GM12878 (cell line): ENCODE measurements at regions not wholly inside any gene's neighbourhood (a gene's known extent, or its start where the extent isn't known, plus 50 kb on each side); places are given as distances from the start of the nearest gene placed in this dataset.

Experiments
- ATAC-seq: fragments of 200-7000 bp; cut with Tn5 transposase; 3 replicates; pipeline ENCODE4 v1.9.1; 2020; ENCODE audit warnings: mild to moderate bottlenecking, moderate library complexity
- BruUV-seq: library from RNA; stranded (reverse); fragments of 400-500 nt; replicated peaks from 2 replicates; lab custom pipeline; 2021; lab: Mats Ljungman, UMichigan
- CTCF ChIA-PET: fragments of 300-600 bp; sonication (Branson Sonifier 250); formaldehyde crosslinking; extraction: SDS; loops from one replicate; lab custom pipeline; 2021; ENCODE audit warnings: inconsistent platforms; lab: Yijun Ruan, JAX
- POLR2A ChIA-PET: fragments of 350-600 bp; formaldehyde crosslinking; extraction: SDS; loops from one replicate; lab custom pipeline; 2021; ENCODE audit warnings: inconsistent platforms; lab: Charles Lee
- RAD21 ChIA-PET: fragments of 300-600 bp; sonication (Branson Sonifier 250); formaldehyde crosslinking; loops from one replicate; lab custom pipeline; 2023; ENCODE audit warnings: antibody characterized with exemption; ENCODE audit not compliant: unreplicated experiment; lab: Charles Lee
- SMC1A ChIA-PET: fragments of 300-600 bp; sonication (Branson Sonifier 250); formaldehyde crosslinking; loops from one replicate; lab custom pipeline; 2023; ENCODE audit not compliant: unreplicated experiment, uncharacterized antibody; lab: Charles Lee
- DNase-seq: peaks from one replicate; pipeline ENCODE4 v3.0.0-alpha.2; 2011; ENCODE audit warnings: low read depth, low spot score
- FAIRE-seq: peaks from 3 replicates; lab custom pipeline; 2011; peaks lifted over from hg19 to GRCh38; lab: Jason Lieb, UNC
- H2AFZ ChIP-seq: 2 replicates; pipeline ENCODE4 v1.6.0; 2011; ENCODE audit warnings: low read depth, low read length, control low read depth; ENCODE audit not compliant: control insufficient read depth
- H3K27ac ChIP-seq: 2 replicates; pipeline ENCODE4 v1.5.1; 2011; ENCODE audit warnings: control low read depth; ENCODE audit not compliant: control insufficient read depth, insufficient read depth
- H3K27me3 ChIP-seq, 2 experiments: replicated peaks in 1 of 2; 2 replicates each; pipeline versions ENCODE4 v1.6.0 to v1.6.1; 2011; ENCODE audit warnings: low read length in 1 of 2; ENCODE audit not compliant: control insufficient read depth in 2 of 2, insufficient read depth in 2 of 2
- H3K36me3 ChIP-seq, 2 experiments: 2 replicates each; pipeline ENCODE4 v1.5.1; 2011; ENCODE audit warnings: low read length in 1 of 2; ENCODE audit not compliant: control insufficient read depth in 2 of 2, insufficient read depth in 2 of 2
- H3K4me1 ChIP-seq: 2 replicates; pipeline ENCODE4 v1.6.1; 2011; ENCODE audit warnings: mild to moderate bottlenecking, low read length, moderate library complexity, mixed read lengths; ENCODE audit not compliant: control insufficient read depth, insufficient read depth
- H3K4me2 ChIP-seq: 2 replicates; pipeline ENCODE4 v1.6.0; 2011; ENCODE audit warnings: control low read depth; ENCODE audit not compliant: control insufficient read depth, insufficient read depth
- H3K4me3 ChIP-seq: fragments of 200-600 bp; sonication (generic); 2 replicates; pipeline ENCODE4 v1.5.1; 2016
- H3K79me2 ChIP-seq: 2 replicates; pipeline ENCODE4 v1.6.0; 2011; ENCODE audit warnings: low read length; ENCODE audit not compliant: control insufficient read depth, insufficient read depth
- H3K9ac ChIP-seq: 2 replicates; pipeline ENCODE4 v1.8.0; 2011; ENCODE audit warnings: low read length, control low read depth, mixed read lengths; ENCODE audit not compliant: control insufficient read depth, insufficient read depth
- H3K9me3 ChIP-seq: replicated peaks from 3 replicates; pipeline ENCODE4 v1.5.1; 2011; ENCODE audit warnings: mild to moderate bottlenecking, low read length; ENCODE audit not compliant: control insufficient read depth, insufficient read depth
- H4K20me1 ChIP-seq: 2 replicates; pipeline ENCODE4 v1.6.0; 2011; ENCODE audit not compliant: control insufficient read depth, insufficient read depth
- ATF7 ChIP-seq: fragments of 450-650 bp; IDR thresholded peaks from 2 replicates; pipeline ENCODE4 v1.6.1; 2016; ENCODE audit warnings: low read depth, mild to moderate bottlenecking
- BMI1 ChIP-seq: fragments of 450-650 bp; IDR thresholded peaks from 2 replicates; pipeline ENCODE4 v1.6.1; 2016; ENCODE audit warnings: mild to moderate bottlenecking, moderate library complexity, borderline replicate concordance
- CREM ChIP-seq: IDR thresholded peaks from 2 replicates; pipeline ENCODE4 v1.6.1; 2014; ENCODE audit warnings: antibody characterized with exemption, low read depth
- NFYA ChIP-seq: IDR thresholded peaks from 2 replicates; pipeline ENCODE4 v1.6.1; 2011; ENCODE audit warnings: low read depth, mild to moderate bottlenecking, low read length, improper control_type of control experiment, borderline replicate concordance
- RAD51 ChIP-seq: fragments of 450-650 bp; IDR thresholded peaks from 2 replicates; pipeline ENCODE4 v1.6.1; 2016; ENCODE audit warnings: moderate library complexity, mild to moderate bottlenecking, inconsistent platforms
- RBBP5 ChIP-seq: fragments of 200-600 bp; sonication (generic); conservative IDR thresholded peaks from 2 replicates; pipeline ENCODE4 v1.6.1; 2016
- RCOR1 ChIP-seq: conservative IDR thresholded peaks from 2 replicates; pipeline ENCODE4 v1.6.1; 2012; ENCODE audit warnings: low read depth, low read length, improper control_type of control experiment
- RUNX3 ChIP-seq: IDR thresholded peaks from 2 replicates; pipeline ENCODE4 v1.6.1; 2012; ENCODE audit warnings: low read length, inconsistent platforms
- SIN3A ChIP-seq: IDR thresholded peaks from 2 replicates; pipeline ENCODE4 v1.6.1; 2012; ENCODE audit warnings: low read depth, low read length, improper control_type of control experiment
- SPI1 ChIP-seq: IDR thresholded peaks from 2 replicates; pipeline ENCODE4 v1.6.1; 2011; ENCODE audit warnings: low read depth, mild to moderate bottlenecking, low read length, moderate library complexity, borderline replicate concordance; ENCODE audit not compliant: insufficient read depth
- TBL1XR1 ChIP-seq: IDR thresholded peaks from 2 replicates; pipeline ENCODE4 v1.6.1; 2012; ENCODE audit warnings: low read depth, low read length, improper control_type of control experiment
- TCF3 ChIP-seq: IDR thresholded peaks from 2 replicates; pipeline ENCODE4 v1.6.1; 2012; ENCODE audit warnings: low read depth, mild to moderate bottlenecking, low read length, borderline replicate concordance; ENCODE audit not compliant: insufficient read depth
- TCF7 ChIP-seq: IDR thresholded peaks from 2 replicates; pipeline ENCODE4 v1.6.1; 2014; ENCODE audit warnings: antibody characterized with exemption, borderline replicate concordance
- WRNIP1 ChIP-seq: IDR thresholded peaks from 2 replicates; pipeline ENCODE4 v1.6.1; 2011; ENCODE audit warnings: low read depth, low read length, improper control_type of control experiment, borderline replicate concordance
- WGBS: methylation state at CpG from one replicate; pipeline ENCODE4 v1.1.6; 2016; ENCODE audit warnings: low lambda C conversion rate; ENCODE audit not compliant: insufficient replicate concordance, insufficient coverage; ENCODE audit errors: missing lambda C conversion rate; 5-methylcytosine and 5-hydroxymethylcytosine counted together
- in situ Hi-C: fragments of 300-500 bp; cut with MboI; formaldehyde crosslinking; loops from 9 replicates; pipeline ENCODE4 v1.14.3; 2018; ENCODE audit warnings: mixed read lengths
- intact Hi-C: fragments of 100-400 bp; cut with micrococcal nuclease; formaldehyde crosslinking; loops from one replicate; pipeline ENCODE4 v1.14.2; 2022; ENCODE audit not compliant: unreplicated experiment
- TF ChIP-seq, protein P1 (sequence below): IDR thresholded peaks from 2 replicates; pipeline ENCODE4 v1.6.1; 2012; ENCODE audit warnings: low read length, inconsistent platforms
- TF ChIP-seq, protein P2 (sequence below): fragments of 450-650 bp; IDR thresholded peaks from 2 replicates; pipeline ENCODE4 v1.6.1; 2018; ENCODE audit warnings: mild to moderate bottlenecking, low read depth, moderate library complexity; ENCODE audit not compliant: partially characterized antibody
- TF ChIP-seq, protein P3 (sequence below): IDR thresholded peaks from 2 replicates; pipeline ENCODE4 v1.6.1; 2012; ENCODE audit warnings: low read depth, low read length, improper control_type of control experiment
- TF ChIP-seq, protein P4 (sequence below): IDR thresholded peaks from 2 replicates; pipeline ENCODE4 v1.6.1; 2012; ENCODE audit warnings: low read depth, low read length, improper control_type of control experiment
- TF ChIP-seq, protein P5 (sequence below): fragments of 450-650 bp; conservative IDR thresholded peaks from 2 replicates; pipeline ENCODE4 v1.6.1; 2017; ENCODE audit warnings: mild to moderate bottlenecking, moderate library complexity

DNA sequence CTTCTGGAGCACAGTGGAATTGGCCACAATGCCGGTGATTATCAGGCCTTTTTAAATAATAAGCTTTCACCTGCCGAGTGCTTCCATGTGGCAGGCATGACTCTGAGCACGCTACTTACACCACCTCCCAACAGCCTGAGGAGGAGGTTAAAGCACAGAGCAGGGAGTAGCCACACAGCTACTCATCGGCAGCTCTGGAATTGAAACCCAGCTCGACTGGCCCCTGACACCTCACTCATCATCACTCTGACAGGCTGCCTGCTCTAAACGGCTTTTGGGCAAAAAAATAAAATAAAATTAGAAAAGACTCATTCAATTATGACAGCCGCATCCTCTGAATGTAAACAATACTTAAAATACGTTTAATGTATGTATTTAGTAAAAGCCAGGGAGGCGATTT is 326.4 kb upstream of the NOCT start:
- no peaks in the 10 kb centered on the region for H4K20me1 ChIP-seq
- in situ Hi-C loops: loop anchor here (10.0 kb wide), 1 partner anchor 874 kb away; no protein-coding TSS in a partner anchor
- FAIRE-seq: no peak

More for the DNA sequence above, 326.4 kb upstream of the NOCT start:
- Histone ChIP-seq H3K9ac (no peak overlapping the region), H3K79me2 (no peaks in the 10 kb centered on the region), H3K4me2 (no peak overlapping the region), H3K9me3 (no peaks in the 10 kb centered on the region), H3K27me3 (peaks cover 0 to 3% of the 10 kb centered on the region in 2 experiments; a peak in 2 of 4 replicates), H3K27ac (no peak overlapping the region), H3K36me3 (no peaks in the 10 kb centered on the region), H2AFZ (no peak overlapping the region), H3K4me3 (no peak overlapping the region), H3K4me1 (no peaks in the 10 kb centered on the region)
- POLR2A ChIA-PET: no interaction called here
- BruUV-seq: no TSS peak
- no peak for DNase-seq
- ATAC-seq: no peak
- 44% methylated on average over 9 of the region's 9 CpGs for WGBS
- TF ChIP-seq, protein P1, sequence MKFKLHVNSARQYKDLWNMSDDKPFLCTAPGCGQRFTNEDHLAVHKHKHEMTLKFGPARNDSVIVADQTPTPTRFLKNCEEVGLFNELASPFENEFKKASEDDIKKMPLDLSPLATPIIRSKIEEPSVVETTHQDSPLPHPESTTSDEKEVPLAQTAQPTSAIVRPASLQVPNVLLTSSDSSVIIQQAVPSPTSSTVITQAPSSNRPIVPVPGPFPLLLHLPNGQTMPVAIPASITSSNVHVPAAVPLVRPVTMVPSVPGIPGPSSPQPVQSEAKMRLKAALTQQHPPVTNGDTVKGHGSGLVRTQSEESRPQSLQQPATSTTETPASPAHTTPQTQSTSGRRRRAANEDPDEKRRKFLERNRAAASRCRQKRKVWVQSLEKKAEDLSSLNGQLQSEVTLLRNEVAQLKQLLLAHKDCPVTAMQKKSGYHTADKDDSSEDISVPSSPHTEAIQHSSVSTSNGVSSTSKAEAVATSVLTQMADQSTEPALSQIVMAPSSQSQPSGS: no peak
- no peak for TF ChIP-seq TCF7
- TF ChIP-seq RCOR1: no peak
- TF ChIP-seq BMI1: no peak
- TF ChIP-seq RUNX3: no peak
- TF ChIP-seq WRNIP1: no peak
- no peak for TF ChIP-seq TBL1XR1
- no peak for TF ChIP-seq CREM
- TF ChIP-seq, protein P2, sequence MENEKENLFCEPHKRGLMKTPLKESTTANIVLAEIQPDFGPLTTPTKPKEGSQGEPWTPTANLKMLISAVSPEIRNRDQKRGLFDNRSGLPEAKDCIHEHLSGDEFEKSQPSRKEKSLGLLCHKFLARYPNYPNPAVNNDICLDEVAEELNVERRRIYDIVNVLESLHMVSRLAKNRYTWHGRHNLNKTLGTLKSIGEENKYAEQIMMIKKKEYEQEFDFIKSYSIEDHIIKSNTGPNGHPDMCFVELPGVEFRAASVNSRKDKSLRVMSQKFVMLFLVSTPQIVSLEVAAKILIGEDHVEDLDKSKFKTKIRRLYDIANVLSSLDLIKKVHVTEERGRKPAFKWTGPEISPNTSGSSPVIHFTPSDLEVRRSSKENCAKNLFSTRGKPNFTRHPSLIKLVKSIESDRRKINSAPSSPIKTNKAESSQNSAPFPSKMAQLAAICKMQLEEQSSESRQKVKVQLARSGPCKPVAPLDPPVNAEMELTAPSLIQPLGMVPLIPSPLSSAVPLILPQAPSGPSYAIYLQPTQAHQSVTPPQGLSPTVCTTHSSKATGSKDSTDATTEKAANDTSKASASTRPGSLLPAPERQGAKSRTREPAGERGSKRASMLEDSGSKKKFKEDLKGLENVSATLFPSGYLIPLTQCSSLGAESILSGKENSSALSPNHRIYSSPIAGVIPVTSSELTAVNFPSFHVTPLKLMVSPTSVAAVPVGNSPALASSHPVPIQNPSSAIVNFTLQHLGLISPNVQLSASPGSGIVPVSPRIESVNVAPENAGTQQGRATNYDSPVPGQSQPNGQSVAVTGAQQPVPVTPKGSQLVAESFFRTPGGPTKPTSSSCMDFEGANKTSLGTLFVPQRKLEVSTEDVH: no peak
- TF ChIP-seq SPI1: no peak
- TF ChIP-seq, protein P3, sequence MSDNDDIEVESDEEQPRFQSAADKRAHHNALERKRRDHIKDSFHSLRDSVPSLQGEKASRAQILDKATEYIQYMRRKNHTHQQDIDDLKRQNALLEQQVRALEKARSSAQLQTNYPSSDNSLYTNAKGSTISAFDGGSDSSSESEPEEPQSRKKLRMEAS: no peak
- TF ChIP-seq, protein P4, sequence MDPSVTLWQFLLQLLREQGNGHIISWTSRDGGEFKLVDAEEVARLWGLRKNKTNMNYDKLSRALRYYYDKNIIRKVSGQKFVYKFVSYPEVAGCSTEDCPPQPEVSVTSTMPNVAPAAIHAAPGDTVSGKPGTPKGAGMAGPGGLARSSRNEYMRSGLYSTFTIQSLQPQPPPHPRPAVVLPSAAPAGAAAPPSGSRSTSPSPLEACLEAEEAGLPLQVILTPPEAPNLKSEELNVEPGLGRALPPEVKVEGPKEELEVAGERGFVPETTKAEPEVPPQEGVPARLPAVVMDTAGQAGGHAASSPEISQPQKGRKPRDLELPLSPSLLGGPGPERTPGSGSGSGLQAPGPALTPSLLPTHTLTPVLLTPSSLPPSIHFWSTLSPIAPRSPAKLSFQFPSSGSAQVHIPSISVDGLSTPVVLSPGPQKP: no peak
- no peak for TF ChIP-seq NFYA
- TF ChIP-seq RAD51: no peak
- TF ChIP-seq, protein P5, sequence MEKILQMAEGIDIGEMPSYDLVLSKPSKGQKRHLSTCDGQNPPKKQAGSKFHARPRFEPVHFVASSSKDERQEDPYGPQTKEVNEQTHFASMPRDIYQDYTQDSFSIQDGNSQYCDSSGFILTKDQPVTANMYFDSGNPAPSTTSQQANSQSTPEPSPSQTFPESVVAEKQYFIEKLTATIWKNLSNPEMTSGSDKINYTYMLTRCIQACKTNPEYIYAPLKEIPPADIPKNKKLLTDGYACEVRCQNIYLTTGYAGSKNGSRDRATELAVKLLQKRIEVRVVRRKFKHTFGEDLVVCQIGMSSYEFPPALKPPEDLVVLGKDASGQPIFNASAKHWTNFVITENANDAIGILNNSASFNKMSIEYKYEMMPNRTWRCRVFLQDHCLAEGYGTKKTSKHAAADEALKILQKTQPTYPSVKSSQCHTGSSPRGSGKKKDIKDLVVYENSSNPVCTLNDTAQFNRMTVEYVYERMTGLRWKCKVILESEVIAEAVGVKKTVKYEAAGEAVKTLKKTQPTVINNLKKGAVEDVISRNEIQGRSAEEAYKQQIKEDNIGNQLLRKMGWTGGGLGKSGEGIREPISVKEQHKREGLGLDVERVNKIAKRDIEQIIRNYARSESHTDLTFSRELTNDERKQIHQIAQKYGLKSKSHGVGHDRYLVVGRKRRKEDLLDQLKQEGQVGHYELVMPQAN: no peak
- TF ChIP-seq ATF7: no peak
- no peak for TF ChIP-seq TCF3
- no peak for TF ChIP-seq RBBP5
- TF ChIP-seq SIN3A: no peak
- SMC1A ChIA-PET: interaction anchor here (1.6 kb wide), 1 partner anchor 9 kb away, joined by 8 read pairs; no protein-coding TSS in a partner anchor
- RAD21 ChIA-PET: interaction anchor here (1.0 kb wide), 1 partner anchor 9 kb away, joined by 3 read pairs; no protein-coding TSS in a partner anchor
- intact Hi-C loops: no loop called here
- CTCF ChIA-PET: interaction anchor here (1.4 kb wide), 1 partner anchor 182 kb away, joined by 5 read pairs; no protein-coding TSS in a partner anchor
